HepG2 (cell line): ENCODE measurements at regions not wholly inside any gene's neighbourhood (a gene's known extent, or its start where the extent isn't known, plus 50 kb on each side); places are given as distances from the start of the nearest gene placed in this dataset.

Experiments used
- ERF ChIP-seq: IDR thresholded peaks from 2 replicates; pipeline ENCODE4 v1.6.1; 2018; ENCODE audit warnings: missing biosample characterization, missing genetic modification reagents
- ETV6 ChIP-seq: sonication (generic); formaldehyde crosslinking; conservative IDR thresholded peaks from 2 replicates; pipeline ENCODE4 v1.4.0; 2020; ENCODE audit warnings: missing genetic modification reagents
- HNF4G ChIP-seq, 2 experiments: sonication (generic) in 1 of 2; formaldehyde crosslinking in 1 of 2; IDR thresholded peaks; 2 replicates each; pipeline versions ENCODE4 v1.4.0 to v1.6.1; 2011 to 2020; ENCODE audit warnings: borderline replicate concordance in 2 of 2, low read depth in 2 of 2, mild to moderate bottlenecking in 2 of 2, low read length in 1 of 2, missing genetic modification reagents in 1 of 2, moderate library complexity in 1 of 2
- POLR2A ChIP-seq, 2 experiments: IDR thresholded peaks; 2 replicates each; pipeline ENCODE4 v1.6.1; 2011; ENCODE audit warnings: low read depth in 2 of 2, low read length in 2 of 2, mild to moderate bottlenecking in 1 of 2, moderate library complexity in 1 of 2; ENCODE audit not compliant: insufficient read depth in 1 of 2
- POLR2AphosphoS5 ChIP-seq: IDR thresholded peaks from 2 replicates; pipeline ENCODE4 v1.6.1; 2012; ENCODE audit warnings: low read depth, low read length
- ZBTB21 ChIP-seq: sonication (generic); formaldehyde crosslinking; IDR thresholded peaks from 2 replicates; pipeline ENCODE4 v1.4.0; 2020; ENCODE audit warnings: missing genetic modification reagents
- ZBTB43 ChIP-seq: sonication (generic); formaldehyde crosslinking; conservative IDR thresholded peaks from 2 replicates; pipeline ENCODE4 v1.4.0; 2020; ENCODE audit warnings: missing genetic modification reagents
- ZBTB7A ChIP-seq: sonication (generic); formaldehyde crosslinking; IDR thresholded peaks from 2 replicates; pipeline ENCODE4 v1.8.0; 2022; ENCODE audit warnings: mild to moderate bottlenecking, missing genetic modification reagents

GRCh38 chr2:59195851-59196250 lies 954.7 kb upstream of the FANCL start:
- no peak for TF ChIP-seq ZBTB7A (CRISPR knock-in tag)
- TF ChIP-seq POLR2A (IDR thresholded peaks at IDR 0.05; ENCODE audit: insufficient read depth in 1 of 2, low read depth in 2 of 2, low read length in 2 of 2): no peak
- no peak for TF ChIP-seq POLR2AphosphoS5
- TF ChIP-seq ETV6 (CRISPR knock-in tag): no peak
- TF ChIP-seq HNF4G (IDR thresholded peaks at IDR 0.05; ENCODE audit: borderline replicate concordance, low read depth, low read length): no peak
- no peak for TF ChIP-seq HNF4G (CRISPR knock-in tag; IDR thresholded peaks at IDR 0.05; ENCODE audit: borderline replicate concordance, low read depth)
- no peak for TF ChIP-seq ZBTB21 (CRISPR knock-in tag)
- TF ChIP-seq ERF: no peak
- TF ChIP-seq ZBTB43 (CRISPR knock-in tag): no peak
